H9 (cell line): ENCODE measurements at regions not wholly inside any gene's neighbourhood (a gene's known extent, or its start where the extent isn't known, plus 50 kb on each side); places are given as distances from the start of the nearest gene placed in this dataset.

Experiments used
- DNase-seq: peaks from one replicate; pipeline ENCODE4 v3.0.0-alpha.2; 2017
- H2AFZ ChIP-seq: one replicate; pipeline ENCODE4 v1.6.1; 2013; ENCODE audit warnings: mild to moderate bottlenecking, low read length, control low read depth, moderate library complexity
- H2AK5ac ChIP-seq: 2 replicates; pipeline ENCODE4 v1.6.1; 2013; ENCODE audit warnings: low read length, control low read depth, mixed read lengths; ENCODE audit not compliant: insufficient read length
- H2BK120ac ChIP-seq: one replicate; pipeline ENCODE4 v1.6.1; 2013; ENCODE audit warnings: low read depth, mild to moderate bottlenecking, low read length, control low read depth, inconsistent platforms; ENCODE audit not compliant: poor library complexity, severe bottlenecking
- H2BK12ac ChIP-seq: 2 replicates; pipeline ENCODE4 v1.6.1; 2013; ENCODE audit warnings: low read length, control low read depth, mixed read lengths, low read depth; ENCODE audit not compliant: insufficient read length
- H2BK15ac ChIP-seq: 2 replicates; pipeline ENCODE4 v1.6.1; 2013; ENCODE audit warnings: low read depth, low read length, control low read depth
- H2BK20ac ChIP-seq: one replicate; pipeline ENCODE4 v1.6.1; 2013; ENCODE audit warnings: low read depth, mild to moderate bottlenecking, low read length, control low read depth, inconsistent platforms; ENCODE audit not compliant: poor library complexity, severe bottlenecking
- H2BK5ac ChIP-seq: 2 replicates; pipeline ENCODE4 v1.6.1; 2013; ENCODE audit warnings: low read length, control low read depth, mixed read lengths; ENCODE audit not compliant: insufficient read length
- H3K14ac ChIP-seq: 2 replicates; pipeline ENCODE4 v1.6.1; 2013; ENCODE audit warnings: low read length, control low read depth; ENCODE audit not compliant: insufficient read depth
- H3K18ac ChIP-seq: 2 replicates; pipeline ENCODE4 v1.6.1; 2013; ENCODE audit warnings: low read depth, mild to moderate bottlenecking, mixed read lengths, low read length, control low read depth; ENCODE audit not compliant: insufficient read length
- H3K23ac ChIP-seq: 2 replicates; pipeline ENCODE4 v1.6.1; 2013; ENCODE audit warnings: low read length, control low read depth, mixed read lengths, low read depth; ENCODE audit not compliant: insufficient read length
- H3K23me2 ChIP-seq: 2 replicates; pipeline ENCODE4 v1.6.1; 2013; ENCODE audit warnings: low read depth, mild to moderate bottlenecking, mixed read lengths, low read length, control low read depth; ENCODE audit not compliant: insufficient read length, poor library complexity, severe bottlenecking
- H3K27ac ChIP-seq: 2 replicates; pipeline ENCODE4 v1.5.1; 2013; ENCODE audit warnings: low read length, control low read depth, mixed read lengths, low read depth; ENCODE audit not compliant: insufficient read length
- H3K27me3 ChIP-seq: 2 replicates; pipeline ENCODE4 v1.6.1; 2013; ENCODE audit warnings: low read length, control low read depth, inconsistent platforms; ENCODE audit not compliant: insufficient read depth
- H3K4ac ChIP-seq: 2 replicates; pipeline ENCODE4 v1.6.1; 2013; ENCODE audit warnings: low read depth, mild to moderate bottlenecking, control low read depth, inconsistent platforms, low read length, moderate library complexity
- H3K4me1 ChIP-seq: 2 replicates; pipeline ENCODE4 v1.6.1; 2013; ENCODE audit warnings: low read length, control low read depth, inconsistent platforms; ENCODE audit not compliant: insufficient read depth
- H3K4me2 ChIP-seq: 2 replicates; pipeline ENCODE4 v1.6.1; 2013; ENCODE audit warnings: low read length, control low read depth, mixed read lengths; ENCODE audit not compliant: insufficient read length, insufficient read depth
- H3K56ac ChIP-seq: 2 replicates; pipeline ENCODE4 v1.6.1; 2013; ENCODE audit warnings: low read depth, mild to moderate bottlenecking, mixed read lengths, low read length, control low read depth; ENCODE audit not compliant: insufficient read length
- H3K79me1 ChIP-seq: 2 replicates; pipeline ENCODE4 v1.6.1; 2013; ENCODE audit warnings: low read depth, mild to moderate bottlenecking, moderate library complexity, low read length, control low read depth, inconsistent platforms; ENCODE audit not compliant: insufficient read depth, poor library complexity, severe bottlenecking
- H3K79me2 ChIP-seq: 2 replicates; pipeline ENCODE4 v1.6.1; 2013; ENCODE audit warnings: low read length, control low read depth, inconsistent platforms; ENCODE audit not compliant: insufficient read depth
- H3K9ac ChIP-seq: 2 replicates; pipeline ENCODE4 v1.6.1; 2013; ENCODE audit warnings: low read length, control low read depth, mixed read lengths; ENCODE audit not compliant: insufficient read length; ENCODE audit errors: extremely low read depth
- H3K9me3 ChIP-seq: one replicate; pipeline ENCODE4 v1.6.1; 2013; ENCODE audit warnings: low read depth, low read length, inconsistent platforms; ENCODE audit not compliant: control insufficient read depth
- H3T11ph ChIP-seq: one replicate; pipeline ENCODE4 v1.6.1; 2013; ENCODE audit warnings: mild to moderate bottlenecking, low read length, control low read depth, inconsistent platforms
- H4K20me1 ChIP-seq: one replicate; pipeline ENCODE4 v1.6.1; 2013; ENCODE audit not compliant: control insufficient read depth, insufficient read length, insufficient read depth
- H4K5ac ChIP-seq: 2 replicates; pipeline ENCODE4 v1.6.1; 2013; ENCODE audit warnings: low read depth, mild to moderate bottlenecking, mixed read lengths, low read length, control low read depth; ENCODE audit not compliant: insufficient read length
- H4K8ac ChIP-seq: replicated peaks from 2 replicates; pipeline ENCODE4 v1.6.1; 2013; ENCODE audit warnings: low read length, control low read depth, mixed read lengths, low read depth; ENCODE audit not compliant: insufficient read length
- H4K91ac ChIP-seq: 2 replicates; pipeline ENCODE4 v1.6.1; 2013; ENCODE audit warnings: low read depth, mild to moderate bottlenecking, moderate library complexity, mixed read lengths, low read length, control low read depth; ENCODE audit not compliant: insufficient read length
- H3K27ac Mint-ChIP-seq, 3 experiments: 2 replicates in 2 of 3; 3 replicates in 1 of 3; pipeline ENCODE4 v1.8.0; 2020 to 2021; ENCODE audit warnings: mixed read lengths in 3 of 3, mild to moderate bottlenecking in 1 of 3, moderate library complexity in 1 of 3
- H3K27me3 Mint-ChIP-seq: 2 replicates; pipeline ENCODE4 v1.8.0; 2021; ENCODE audit warnings: low read depth, mild to moderate bottlenecking, moderate library complexity, mixed read lengths
- H3K36me3 Mint-ChIP-seq, 3 experiments: 2 replicates in 2 of 3; 3 replicates in 1 of 3; pipeline ENCODE4 v1.8.0; 2020 to 2021; ENCODE audit warnings: low read depth in 3 of 3, mixed read lengths in 3 of 3; ENCODE audit not compliant: insufficient read depth in 1 of 3
- H3K4me1 Mint-ChIP-seq, 2 experiments: 2 replicates each; pipeline ENCODE4 v1.8.0; 2020; ENCODE audit warnings: mixed read lengths in 2 of 2
- H3K4me3 Mint-ChIP-seq, 2 experiments: 2 replicates in 1 of 2; 3 replicates in 1 of 2; pipeline ENCODE4 v1.8.0; 2020 to 2021; ENCODE audit warnings: mild to moderate bottlenecking in 2 of 2, mixed read lengths in 2 of 2, moderate library complexity in 1 of 2
- H3K9me3 Mint-ChIP-seq, 2 experiments: 2 replicates in 1 of 2; 3 replicates in 1 of 2; pipeline ENCODE4 v1.8.0; 2020; ENCODE audit warnings: mild to moderate bottlenecking in 2 of 2, mixed read lengths in 2 of 2, moderate library complexity in 1 of 2
- CTCF ChIP-seq: fragments of 200-600 bp; sonication (generic); conservative IDR thresholded peaks from 3 replicates; pipeline ENCODE4 v1.8.0; 2021; ENCODE audit warnings: antibody characterized with exemption, mild to moderate bottlenecking
- WGBS: extraction: QIAGEN DNeasy Blood & Tissue Kit; methylation state at CpG from one replicate; pipeline ENCODE4 v1.1.7; 2013; ENCODE audit warnings: missing lambda C conversion rate, low lambda C conversion rate, mixed read lengths; ENCODE audit not compliant: insufficient read length; ENCODE audit errors: extremely low coverage; 5-methylcytosine and 5-hydroxymethylcytosine counted together

GRCh38 chr11:115912484-115912945, 408.3 kb upstream of the CADM1 start:
- H3K79me2 ChIP-seq = no peaks in the 10 kb centered on the region
- no peak overlapping the region for H2AFZ ChIP-seq
- H3K4me1 Mint-ChIP-seq = peaks cover 3 to 5% of the 10 kb centered on the region in 2 experiments; a peak in 2 of 4 replicates
- no peak overlapping the region for H2BK15ac ChIP-seq
- H3K4ac ChIP-seq = no peak overlapping the region
- no peaks in the 10 kb centered on the region for H4K20me1 ChIP-seq
- WGBS = no CpG with 5 or more reads among the region's 2 CpGs
- H3K23me2 ChIP-seq = no peaks in the 10 kb centered on the region
- peaks cover 0 to 3% of the 10 kb centered on the region in 2 experiments; a peak in 3 of 5 replicates for H3K9me3 Mint-ChIP-seq
- H3K27ac Mint-ChIP-seq = no peak overlapping the region
- H3T11ph ChIP-seq = no peak overlapping the region
- H3K4me3 Mint-ChIP-seq = no peak overlapping the region
- no peaks in the 10 kb centered on the region for H3K27me3 ChIP-seq
- peak; percentile 62; the same call in 2 of the 3 replicates for TF ChIP-seq CTCF
- H3K9ac ChIP-seq = no peak overlapping the region
- no peak overlapping the region for H4K8ac ChIP-seq
- no peak overlapping the region for H2AK5ac ChIP-seq
- no peak overlapping the region for H3K23ac ChIP-seq
- H4K5ac ChIP-seq = no peak overlapping the region
- H3K79me1 ChIP-seq = no peaks in the 10 kb centered on the region
- H3K18ac ChIP-seq = no peak overlapping the region
- H2BK20ac ChIP-seq = no peak overlapping the region
- no peaks in the 10 kb centered on the region for H3K9me3 ChIP-seq
- no peak overlapping the region for H3K4me2 ChIP-seq
- H3K56ac ChIP-seq = no peak overlapping the region
- H3K14ac ChIP-seq = no peak overlapping the region
- H2BK12ac ChIP-seq = no peak overlapping the region
- H3K4me1 ChIP-seq = no peaks in the 10 kb centered on the region
- peaks cover 0 to 2% (median 0%) of the 10 kb centered on the region in 3 experiments; a peak in 1 of 7 replicates for H3K36me3 Mint-ChIP-seq
- H3K27me3 Mint-ChIP-seq = peaks cover 16% of the 10 kb centered on the region
- H3K27ac ChIP-seq = no peak overlapping the region
- H4K91ac ChIP-seq = no peak overlapping the region
- H2BK120ac ChIP-seq = no peak overlapping the region
- peak; percentile 43 for DNase-seq
- H2BK5ac ChIP-seq = no peak overlapping the region
